ENCODE measurements at regions not wholly inside any gene's neighbourhood (a gene's known extent, or its start where the extent isn't known, plus 50 kb on each side); places are given as distances from the start of the nearest gene placed in this dataset.
"Not testable (repeated sequence)": the region's sequence is repeated elsewhere in the genome, so short reads cannot be mapped to it uniquely, and the experiment has no call there.

- no peak for DNase-seq (ENCODE audit: low read depth)
Measured at GRCh38 chr2:150847578-150847977, 360.1 kb upstream of the RND3 start.

GRCh38 chr2:150846691-150847090 is 359.2 kb upstream of the RND3 start:
- no peak for DNase-seq (ENCODE audit: low read depth)

DNA sequence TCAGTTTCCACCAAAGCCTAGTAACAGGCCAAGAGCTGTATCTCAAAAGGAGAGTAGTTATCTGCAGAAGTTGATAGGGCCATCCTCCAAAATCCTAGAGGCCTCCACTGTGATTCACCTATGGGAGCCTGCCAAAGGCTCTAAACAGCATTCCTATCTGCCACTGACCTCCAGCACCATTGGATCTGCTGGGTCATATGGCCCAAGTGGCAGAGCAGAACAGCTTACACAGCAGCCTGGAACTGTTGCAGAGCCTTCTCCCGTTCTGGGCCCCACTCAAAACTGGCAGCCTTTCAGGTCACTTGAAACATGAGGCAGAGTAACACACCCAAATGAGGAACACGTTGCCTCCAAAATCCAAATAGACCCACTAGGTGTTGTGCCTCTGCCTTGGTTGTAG is 345.2 kb upstream of the RND3 start:
- peak; percentile 24 for DNase-seq (ENCODE audit: low read depth)

- no peak for DNase-seq (ENCODE audit: low read depth)
Measured at GRCh38 chr2:150824118-150824517, 336.7 kb upstream of the RND3 start.

DNA sequence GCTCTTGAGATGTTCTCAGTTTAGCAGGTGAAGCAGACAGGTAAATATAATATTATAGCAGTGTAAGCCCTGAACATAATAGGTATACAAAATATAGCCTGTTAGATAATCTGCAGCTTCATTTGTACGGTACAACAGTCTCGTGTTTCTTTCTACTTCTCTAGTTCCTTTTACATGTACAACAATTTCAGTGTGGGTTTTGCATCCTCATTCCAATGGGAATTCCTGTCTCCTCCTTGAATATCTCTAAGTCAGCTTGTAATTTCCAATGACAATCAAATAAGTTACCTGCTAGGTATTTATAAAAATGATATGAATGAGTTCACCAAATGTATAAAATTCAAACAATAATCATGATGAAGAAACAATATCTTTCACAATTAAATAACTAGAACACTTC is 330.0 kb upstream of the RND3 start:
- no peak for DNase-seq (ENCODE audit: low read depth)

GRCh38 chr2:150812664-150813367 is 325.3 kb upstream of the RND3 start:
- DNase-seq (ENCODE audit: low read depth): no peak

GRCh38 chr2:150812066-150812465 is 324.6 kb upstream of the RND3 start:
- DNase-seq (ENCODE audit: low read depth): no peak

- peak; percentile 43 for DNase-seq (ENCODE audit: low read depth)
Measured at GRCh38 chr2:150811259-150811855, 323.9 kb upstream of the RND3 start.

GRCh38 chr2:150809103-150809502 is 321.6 kb upstream of the RND3 start:
- DNase-seq (ENCODE audit: low read depth): no peak

- no peak for DNase-seq (ENCODE audit: low read depth)
Measured at GRCh38 chr2:150806336-150806735, 318.9 kb upstream of the RND3 start.

DNA sequence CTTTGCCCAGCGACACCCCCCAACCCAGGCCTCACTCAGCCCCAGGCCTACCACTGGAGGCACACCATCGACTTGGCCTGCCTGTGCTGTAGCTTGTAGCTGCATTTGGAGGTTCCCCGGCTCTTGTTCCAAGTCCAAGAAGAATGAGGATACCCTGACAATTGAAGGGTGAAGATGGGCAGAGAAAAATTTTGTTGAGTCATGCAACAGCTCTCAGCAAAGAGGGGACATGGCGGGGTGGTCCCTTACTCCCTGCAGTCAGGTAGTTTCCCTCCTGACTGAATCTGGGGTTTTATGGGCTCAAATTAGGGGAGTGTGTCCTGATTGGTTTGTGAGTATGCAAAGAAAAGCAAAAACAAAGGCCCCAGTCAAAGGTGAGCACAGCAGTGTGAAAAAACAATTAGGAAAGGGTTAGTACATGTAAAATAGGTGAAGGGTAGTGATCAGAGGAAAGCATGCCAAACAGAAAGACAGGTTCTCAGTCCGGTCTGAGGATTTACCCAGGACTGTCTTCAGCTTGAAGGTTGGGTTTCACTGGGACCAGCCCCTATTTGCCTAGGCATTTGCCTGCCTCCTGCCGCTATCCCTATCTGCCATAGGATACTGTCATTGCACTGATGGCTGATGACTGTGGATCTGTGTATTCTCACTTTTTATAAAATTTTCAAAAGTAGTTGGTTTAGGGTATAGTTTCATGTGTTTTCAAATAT is 316.4 kb upstream of the RND3 start:
- no peak for DNase-seq (ENCODE audit: low read depth)

DNA sequence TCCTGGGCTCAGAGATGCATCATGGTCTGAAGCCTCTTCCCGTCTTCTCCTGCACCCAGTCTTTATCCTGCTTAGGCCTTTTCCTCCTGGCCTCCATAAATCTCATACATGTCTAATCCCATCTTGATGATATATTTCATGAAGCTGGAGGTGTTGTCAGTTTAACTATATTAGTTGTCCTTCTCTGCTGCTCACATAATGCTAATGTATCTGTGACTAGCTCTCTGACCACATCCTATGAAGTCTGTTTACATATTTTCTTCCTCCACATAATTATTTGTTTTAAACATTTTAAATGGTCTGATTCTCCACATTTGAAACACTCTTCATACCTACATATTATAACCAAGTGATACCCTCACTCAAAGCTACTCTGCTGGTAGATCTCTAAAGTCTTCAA is 315.2 kb upstream of the RND3 start:
- DNase-seq (ENCODE audit: low read depth): no peak

GRCh38 chr2:150796236-150796635 is 308.8 kb upstream of the RND3 start:
- not testable (repeated sequence) for DNase-seq (ENCODE audit: low read depth)

DNA sequence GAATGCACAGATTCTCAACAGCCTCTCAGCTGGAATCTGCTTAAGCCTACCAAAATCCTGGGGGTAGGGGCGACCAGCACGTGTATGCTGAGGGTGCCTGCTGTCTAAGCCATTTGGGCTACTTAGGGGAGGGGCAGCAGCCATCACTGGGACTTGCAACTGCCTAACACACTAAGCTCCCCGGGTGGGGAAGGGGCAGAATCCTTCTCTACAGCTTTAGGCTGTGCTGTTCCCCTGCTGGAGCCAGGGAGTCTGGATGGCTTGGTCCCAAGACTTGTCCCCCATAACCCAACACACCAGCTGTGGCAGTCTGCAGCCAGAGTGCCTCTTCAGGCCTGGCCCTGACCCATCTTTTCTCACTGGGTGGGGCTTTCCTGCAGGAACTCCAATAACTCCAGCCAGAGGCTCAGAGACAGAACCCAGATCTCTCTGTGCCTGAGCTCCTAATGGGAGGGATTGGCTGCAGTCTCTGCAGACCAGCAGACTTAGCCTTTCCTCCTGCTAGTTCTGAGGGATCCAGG is 305.4 kb upstream of the RND3 start:
- DNase-seq (ENCODE audit: low read depth): no peak

DNA sequence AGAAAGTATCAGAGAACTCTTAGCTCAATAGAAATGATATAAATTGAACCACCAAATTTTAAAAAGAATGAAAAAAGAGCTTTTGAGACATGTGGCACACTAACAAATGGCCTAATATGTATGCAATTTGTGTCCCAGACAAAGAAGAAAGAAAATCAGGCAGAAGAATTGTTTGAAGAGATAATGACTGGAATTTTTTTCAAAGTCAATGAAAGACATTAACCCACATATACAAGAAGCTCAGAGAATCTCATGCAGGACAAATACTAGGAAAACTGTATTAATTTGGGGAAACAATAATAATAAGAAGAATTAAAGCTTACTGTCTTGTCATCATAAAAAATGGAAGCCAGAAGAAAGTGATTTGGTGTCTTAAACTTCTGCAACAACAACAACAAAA is 304.1 kb upstream of the RND3 start:
- no peak for DNase-seq (ENCODE audit: low read depth)

GRCh38 chr2:150789376-150789905 is 302.0 kb upstream of the RND3 start:
- no peak for DNase-seq (ENCODE audit: low read depth)

DNA sequence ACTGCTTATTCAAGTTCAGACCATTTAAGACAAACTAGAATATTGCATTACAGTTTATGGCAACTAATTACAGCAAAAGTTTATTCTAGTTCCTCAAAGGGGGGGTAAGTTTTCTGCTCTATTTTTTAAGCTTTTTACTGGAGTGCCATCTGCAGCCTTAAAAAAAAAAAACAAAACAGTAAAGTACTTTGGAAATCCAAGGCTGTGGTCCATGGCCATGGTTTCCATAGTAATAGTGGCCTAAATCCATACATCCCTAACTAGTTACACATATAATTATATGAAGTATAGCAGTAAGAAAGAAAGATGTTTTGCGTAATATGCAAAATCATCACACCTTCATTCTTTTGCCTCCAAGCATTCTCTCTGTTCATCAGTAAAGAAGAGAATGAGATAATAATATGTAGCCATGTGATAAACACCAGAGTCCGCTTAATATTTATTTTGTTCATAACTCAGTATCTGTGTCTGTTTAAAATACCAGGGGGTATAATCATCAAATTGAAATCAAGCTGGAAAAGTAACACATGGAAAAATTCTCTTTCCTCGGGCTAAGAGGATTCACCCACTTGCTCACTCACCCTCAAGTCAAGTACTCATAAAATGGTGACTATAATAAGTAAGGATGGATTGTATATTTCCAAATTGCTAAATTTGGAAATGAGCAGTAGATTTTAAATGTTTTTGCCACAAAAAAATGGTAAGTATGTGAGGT is 301.1 kb upstream of the RND3 start:
- DNase-seq (ENCODE audit: low read depth): no peak

DNA sequence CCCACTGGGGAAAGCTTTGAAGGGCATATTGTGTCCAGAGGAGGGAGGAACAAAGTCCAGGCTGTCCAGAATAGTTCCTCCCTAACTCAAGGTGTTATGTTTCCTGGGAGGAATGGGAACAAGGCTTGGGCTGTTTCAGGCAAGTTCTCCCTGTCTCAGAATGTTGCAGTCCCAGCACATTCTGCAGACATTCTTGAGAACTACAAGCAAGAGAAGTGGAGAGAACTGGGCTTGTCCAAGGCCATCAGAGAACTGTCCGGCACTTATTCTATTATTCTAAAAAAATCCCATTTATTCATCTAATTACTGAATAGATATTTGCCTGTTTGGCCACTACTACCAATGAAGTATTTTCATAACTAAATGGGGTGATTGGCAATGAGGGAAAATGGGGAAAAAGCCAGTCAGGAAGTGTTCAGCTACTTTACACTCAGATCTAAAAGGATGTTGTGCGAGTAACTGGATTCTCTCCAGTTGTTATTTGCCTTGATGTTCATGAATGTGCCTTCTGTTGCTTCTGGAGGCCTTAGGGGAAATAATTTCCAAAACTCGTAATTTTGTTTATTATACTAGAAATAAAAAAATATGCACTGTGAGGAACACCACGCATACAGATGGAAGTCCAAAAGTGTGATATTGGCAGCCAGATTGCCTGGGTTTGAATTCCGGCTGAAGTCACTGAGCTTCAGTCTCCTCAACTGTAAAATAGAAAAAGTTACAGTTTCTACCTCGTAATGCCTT is 300.1 kb upstream of the RND3 start:
- no peak for DNase-seq (ENCODE audit: low read depth)

DNA sequence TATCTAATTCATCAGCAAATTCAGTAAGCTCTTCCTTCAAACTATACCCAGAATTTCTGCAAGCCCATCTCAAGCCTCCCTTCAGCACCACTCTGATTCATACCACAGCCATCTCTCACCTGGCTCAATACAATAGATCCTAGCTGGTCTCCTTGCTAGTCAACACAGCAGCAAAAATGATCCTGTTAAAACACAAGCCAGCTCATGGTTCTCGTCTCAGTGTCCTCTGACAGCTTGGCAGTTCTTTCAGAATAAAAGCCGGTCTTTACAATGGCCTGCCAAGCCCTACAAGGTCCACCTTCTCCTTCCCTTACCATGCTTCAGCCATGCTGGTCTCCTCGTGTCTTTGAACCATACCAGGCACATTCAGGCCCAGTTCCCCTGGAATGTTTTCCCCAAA is 296.9 kb upstream of the RND3 start:
- DNase-seq (ENCODE audit: low read depth): no peak

- DNase-seq (ENCODE audit: low read depth): no peak
Measured at GRCh38 chr2:150783896-150784295, 296.4 kb upstream of the RND3 start.

GRCh38 chr2:150783015-150783414 is 295.5 kb upstream of the RND3 start:
- DNase-seq (ENCODE audit: low read depth): no peak

DNA sequence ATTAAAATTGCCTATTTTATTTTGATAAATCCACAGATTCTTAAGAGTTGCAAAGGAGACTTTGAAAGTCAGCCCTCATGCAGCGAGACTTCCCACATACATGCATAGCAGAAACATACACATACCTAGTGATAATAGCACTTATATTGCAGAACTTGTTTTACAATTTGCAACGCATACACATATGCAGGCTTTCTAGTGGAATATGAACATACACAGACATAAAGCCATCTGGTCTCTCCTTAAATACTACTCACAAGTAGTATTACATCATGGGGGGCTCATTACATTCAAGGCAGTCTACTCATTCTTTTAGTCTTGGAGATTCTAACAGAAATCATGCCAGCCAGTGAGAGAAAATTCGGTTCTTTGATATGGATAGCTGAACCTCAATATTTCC is 295.1 kb upstream of the RND3 start:
- no peak for DNase-seq (ENCODE audit: low read depth)

Measured in stromal cell of bone marrow (primary cell).